ENCODE measurements at regions not wholly inside any gene's neighbourhood (a gene's known extent, or its start where the extent isn't known, plus 50 kb on each side); places are given as distances from the start of the nearest gene placed in this dataset.

DNA sequence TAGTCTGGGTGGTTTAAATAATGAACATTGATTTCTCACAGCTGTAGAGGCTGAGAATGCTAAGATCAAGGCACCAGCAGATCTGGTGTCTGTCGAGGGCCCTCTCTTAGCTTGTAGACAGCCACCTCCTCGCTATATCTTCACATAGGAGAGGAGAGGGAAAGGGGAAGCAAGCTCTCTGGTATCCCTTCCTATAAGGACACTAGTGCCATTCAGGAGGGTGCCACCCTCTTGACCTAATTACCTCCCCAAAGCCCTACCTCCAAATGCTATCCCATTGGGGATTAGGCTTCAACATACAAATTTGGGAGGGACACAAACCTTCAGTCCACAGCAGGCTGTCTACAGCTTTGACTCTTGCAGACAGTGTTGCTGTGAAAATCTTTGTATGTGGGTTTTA is 76.7 kb downstream of the BOLA3 start:
- H3K27ac ChIP-seq (ENCODE audit: low read depth in 1 of 3, low read length in 2 of 3), result no peak overlapping the region
- no peaks in the 10 kb centered on the region for H3K9me3 ChIP-seq (ENCODE audit: control insufficient read depth in 2 of 2, insufficient read depth in 1 of 2, low read depth in 1 of 2, low read length in 1 of 2)
- H3K27me3 ChIP-seq (ENCODE audit: control insufficient read depth in 3 of 3, insufficient read depth in 3 of 3, low read length in 3 of 3), result no peaks in the 10 kb centered on the region
- H3K36me3 ChIP-seq (ENCODE audit: control insufficient read depth in 3 of 3, insufficient read depth in 2 of 3, low read depth in 1 of 3, low read length in 3 of 3), result peaks cover 0 to 8% (median 4%) of the 10 kb centered on the region in 3 donors
- 92 to 95% (median 94%) methylated on average over 2 of the region's 2 CpGs for WGBS, 3 donors
- DNase-seq (no peak), FAIRE-seq (no peak)
- no peaks in the 10 kb centered on the region for H3K4me1 ChIP-seq (ENCODE audit: control insufficient read depth in 3 of 3, insufficient read depth in 2 of 3, low read depth in 1 of 3, low read length in 2 of 3)
- no peak overlapping the region for H3K4me3 ChIP-seq (ENCODE audit: low read depth in 1 of 3, low read length in 3 of 3)

DNA sequence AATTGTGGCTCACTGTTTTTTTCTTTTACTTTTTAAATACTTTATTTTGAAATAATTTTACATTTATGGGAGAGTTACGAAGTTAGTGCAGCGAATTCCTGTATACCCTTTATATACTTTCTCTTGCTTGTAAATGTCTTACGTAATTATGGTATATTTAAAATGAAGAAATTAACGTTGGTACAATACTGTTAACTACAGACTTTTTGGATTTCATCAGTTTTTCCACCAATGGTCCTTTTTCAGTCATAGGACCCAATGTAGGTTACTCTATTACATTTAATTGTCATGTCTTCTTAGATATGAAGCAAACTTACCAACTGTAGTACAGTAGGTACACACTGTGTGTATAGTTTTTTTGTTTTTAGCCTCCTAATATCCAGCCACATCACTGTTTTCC is 76.3 kb downstream of the BOLA3 start:
- H3K9me3 ChIP-seq (ENCODE audit: control insufficient read depth in 2 of 2, insufficient read depth in 1 of 2, low read depth in 1 of 2, low read length in 1 of 2), result no peaks in the 10 kb centered on the region
- peaks cover 0 to 8% (median 4%) of the 10 kb centered on the region in 3 donors for H3K36me3 ChIP-seq (ENCODE audit: control insufficient read depth in 3 of 3, insufficient read depth in 2 of 3, low read depth in 1 of 3, low read length in 3 of 3)
- FAIRE-seq (no peak), DNase-seq (no peak)
- no peak overlapping the region for H3K27ac ChIP-seq (ENCODE audit: low read depth in 1 of 3, low read length in 2 of 3)
- H3K4me3 ChIP-seq (ENCODE audit: low read depth in 1 of 3, low read length in 3 of 3), result no peak overlapping the region
- no peaks in the 10 kb centered on the region for H3K4me1 ChIP-seq (ENCODE audit: control insufficient read depth in 3 of 3, insufficient read depth in 2 of 3, low read depth in 1 of 3, low read length in 2 of 3)
- WGBS, 3 donors, result 87 to 96% (median 92%) methylated on average over 4 of the region's 4 CpGs
- H3K27me3 ChIP-seq (ENCODE audit: control insufficient read depth in 3 of 3, insufficient read depth in 3 of 3, low read length in 3 of 3), result no peaks in the 10 kb centered on the region

GRCh38 chr2:74072565-74072964 is 75.1 kb downstream of the BOLA3 start:
- Histone ChIP-seq H3K36me3 (ENCODE audit: control insufficient read depth in 3 of 3, insufficient read depth in 2 of 3, low read depth in 1 of 3, low read length in 3 of 3) (peaks cover 1 to 15% (median 5%) of the 10 kb centered on the region in 3 donors), H3K27me3 (ENCODE audit: control insufficient read depth in 3 of 3, insufficient read depth in 3 of 3, low read length in 3 of 3) (no peaks in the 10 kb centered on the region), H3K27ac (ENCODE audit: low read depth in 1 of 3, low read length in 2 of 3) (no peak overlapping the region), H3K9me3 (ENCODE audit: control insufficient read depth in 2 of 2, insufficient read depth in 1 of 2, low read depth in 1 of 2, low read length in 1 of 2) (no peaks in the 10 kb centered on the region), H3K4me3 (ENCODE audit: low read depth in 1 of 3, low read length in 3 of 3) (no peak overlapping the region), H3K4me1 (ENCODE audit: control insufficient read depth in 3 of 3, insufficient read depth in 2 of 3, low read depth in 1 of 3, low read length in 2 of 3) (no peaks in the 10 kb centered on the region)
- FAIRE-seq (no peak), DNase-seq (no peak)
- 33 to 60% (median 53%) methylated on average over 1 of the region's 1 CpG for WGBS, 3 donors

GRCh38 chr2:74074487-74074886 is 73.2 kb downstream of the BOLA3 start:
- DNase-seq (peak in 1 of 2 donors; percentile 20), FAIRE-seq (no peak)
- no peak overlapping the region for H3K4me3 ChIP-seq (ENCODE audit: low read depth in 1 of 3, low read length in 3 of 3)
- H3K36me3 ChIP-seq (ENCODE audit: control insufficient read depth in 3 of 3, insufficient read depth in 2 of 3, low read depth in 1 of 3, low read length in 3 of 3), result peaks cover 3 to 22% (median 5%) of the 10 kb centered on the region in 3 donors
- H3K9me3 ChIP-seq (ENCODE audit: control insufficient read depth in 2 of 2, insufficient read depth in 1 of 2, low read depth in 1 of 2, low read length in 1 of 2), result no peaks in the 10 kb centered on the region
- no peak overlapping the region for H3K27ac ChIP-seq (ENCODE audit: low read depth in 1 of 3, low read length in 2 of 3)
- H3K4me1 ChIP-seq (ENCODE audit: control insufficient read depth in 3 of 3, insufficient read depth in 2 of 3, low read depth in 1 of 3, low read length in 2 of 3), result no peaks in the 10 kb centered on the region
- WGBS, 3 donors, result 66 to 77% (median 75%) methylated on average over 4 of the region's 4 CpGs
- no peaks in the 10 kb centered on the region for H3K27me3 ChIP-seq (ENCODE audit: control insufficient read depth in 3 of 3, insufficient read depth in 3 of 3, low read length in 3 of 3)

GRCh38 chr2:74076074-74076470 is 71.6 kb downstream of the BOLA3 start:
- Histone ChIP-seq H3K27me3 (ENCODE audit: control insufficient read depth in 3 of 3, insufficient read depth in 3 of 3, low read length in 3 of 3) (no peaks in the 10 kb centered on the region), H3K4me3 (ENCODE audit: low read depth in 1 of 3, low read length in 3 of 3) (no peak overlapping the region), H3K4me1 (ENCODE audit: control insufficient read depth in 3 of 3, insufficient read depth in 2 of 3, low read depth in 1 of 3, low read length in 2 of 3) (no peaks in the 10 kb centered on the region), H3K36me3 (ENCODE audit: control insufficient read depth in 3 of 3, insufficient read depth in 2 of 3, low read depth in 1 of 3, low read length in 3 of 3) (peaks cover 3 to 33% (median 5%) of the 10 kb centered on the region in 3 donors), H3K9me3 (ENCODE audit: control insufficient read depth in 2 of 2, insufficient read depth in 1 of 2, low read depth in 1 of 2, low read length in 1 of 2) (no peaks in the 10 kb centered on the region), H3K27ac (ENCODE audit: low read depth in 1 of 3, low read length in 2 of 3) (no peak overlapping the region)
- no peak for FAIRE-seq
- 75 to 96% (median 88%) methylated on average over 1 of the region's 1 CpG for WGBS, 3 donors
- DNase-seq, result no peak

- Histone ChIP-seq H3K9me3 (ENCODE audit: control insufficient read depth in 2 of 2, insufficient read depth in 1 of 2, low read depth in 1 of 2, low read length in 1 of 2) (no peaks in the 10 kb centered on the region), H3K4me3 (ENCODE audit: low read depth in 1 of 3, low read length in 3 of 3) (no peak overlapping the region), H3K27ac (ENCODE audit: low read depth in 1 of 3, low read length in 2 of 3) (no peak overlapping the region), H3K27me3 (ENCODE audit: control insufficient read depth in 3 of 3, insufficient read depth in 3 of 3, low read length in 3 of 3) (no peaks in the 10 kb centered on the region), H3K36me3 (ENCODE audit: control insufficient read depth in 3 of 3, insufficient read depth in 2 of 3, low read depth in 1 of 3, low read length in 3 of 3) (peaks cover 3 to 45% (median 8%) of the 10 kb centered on the region in 3 donors), H3K4me1 (ENCODE audit: control insufficient read depth in 3 of 3, insufficient read depth in 2 of 3, low read depth in 1 of 3, low read length in 2 of 3) (no peaks in the 10 kb centered on the region)
- 79 to 93% (median 93%) methylated on average over 7 of the region's 7 CpGs for WGBS, 3 donors
- DNase-seq (no peak), FAIRE-seq (no peak)
These were observed 70.1 kb downstream of the BOLA3 start for GRCh38 chr2:74077636-74078035.

- Histone ChIP-seq H3K36me3 (ENCODE audit: control insufficient read depth in 3 of 3, insufficient read depth in 2 of 3, low read depth in 1 of 3, low read length in 3 of 3) (peaks cover 3 to 53% (median 12%) of the 10 kb centered on the region in 3 donors), H3K9me3 (ENCODE audit: control insufficient read depth in 2 of 2, insufficient read depth in 1 of 2, low read depth in 1 of 2, low read length in 1 of 2) (no peaks in the 10 kb centered on the region), H3K4me3 (ENCODE audit: low read depth in 1 of 3, low read length in 3 of 3) (no peak overlapping the region), H3K27me3 (ENCODE audit: control insufficient read depth in 3 of 3, insufficient read depth in 3 of 3, low read length in 3 of 3) (no peaks in the 10 kb centered on the region), H3K27ac (ENCODE audit: low read depth in 1 of 3, low read length in 2 of 3) (no peak overlapping the region), H3K4me1 (ENCODE audit: control insufficient read depth in 3 of 3, insufficient read depth in 2 of 3, low read depth in 1 of 3, low read length in 2 of 3) (no peaks in the 10 kb centered on the region)
- no peak for DNase-seq
- no peak for FAIRE-seq
These were observed 69.2 kb downstream of the BOLA3 start for GRCh38 chr2:74078466-74078865.

- Histone ChIP-seq H3K9me3 (ENCODE audit: control insufficient read depth in 2 of 2, insufficient read depth in 1 of 2, low read depth in 1 of 2, low read length in 1 of 2) (no peaks in the 10 kb centered on the region), H3K27ac (ENCODE audit: low read depth in 1 of 3, low read length in 2 of 3) (peak overlapping the region in 1 of 3 donors; percentile 56), H3K27me3 (ENCODE audit: control insufficient read depth in 3 of 3, insufficient read depth in 3 of 3, low read length in 3 of 3) (no peaks in the 10 kb centered on the region), H3K4me3 (ENCODE audit: low read depth in 1 of 3, low read length in 3 of 3) (no peak overlapping the region), H3K36me3 (ENCODE audit: control insufficient read depth in 3 of 3, insufficient read depth in 2 of 3, low read depth in 1 of 3, low read length in 3 of 3) (peaks cover 3 to 61% (median 10%) of the 10 kb centered on the region in 3 donors), H3K4me1 (ENCODE audit: control insufficient read depth in 3 of 3, insufficient read depth in 2 of 3, low read depth in 1 of 3, low read length in 2 of 3) (no peaks in the 10 kb centered on the region)
- DNase-seq (no peak), FAIRE-seq (no peak)
- 75 to 90% (median 85%) methylated on average over 8 of the region's 8 CpGs for WGBS, 3 donors
These were observed 68.0 kb downstream of the BOLA3 start for GRCh38 chr2:74079522-74080341.

DNA sequence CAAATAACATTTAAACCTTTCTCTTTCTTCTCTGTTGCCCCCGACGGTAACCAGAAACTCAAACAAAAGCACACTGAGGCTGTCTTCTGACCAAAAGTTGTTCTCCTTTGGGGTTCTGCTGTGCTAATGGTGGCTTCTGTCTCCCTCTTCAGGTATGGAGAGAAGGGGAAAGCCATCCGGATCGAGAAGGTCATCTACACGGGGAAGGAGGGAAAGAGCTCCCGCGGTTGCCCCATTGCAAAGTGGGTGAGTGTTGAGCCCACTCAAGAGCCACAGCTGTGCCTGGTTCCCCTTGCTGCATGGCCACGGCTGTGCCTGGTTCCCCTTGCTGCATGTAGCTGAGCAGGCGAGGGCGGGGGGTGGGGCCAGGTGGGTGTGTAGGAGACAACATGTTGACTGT is 67.4 kb downstream of the BOLA3 start:
- Histone ChIP-seq H3K27ac (ENCODE audit: low read depth in 1 of 3, low read length in 2 of 3) (peak overlapping the region in 1 of 3 donors; percentile 56), H3K36me3 (ENCODE audit: control insufficient read depth in 3 of 3, insufficient read depth in 2 of 3, low read depth in 1 of 3, low read length in 3 of 3) (peaks cover 3 to 64% (median 10%) of the 10 kb centered on the region in 3 donors), H3K4me3 (ENCODE audit: low read depth in 1 of 3, low read length in 3 of 3) (no peak overlapping the region), H3K4me1 (ENCODE audit: control insufficient read depth in 3 of 3, insufficient read depth in 2 of 3, low read depth in 1 of 3, low read length in 2 of 3) (no peaks in the 10 kb centered on the region), H3K9me3 (ENCODE audit: control insufficient read depth in 2 of 2, insufficient read depth in 1 of 2, low read depth in 1 of 2, low read length in 1 of 2) (no peaks in the 10 kb centered on the region), H3K27me3 (ENCODE audit: control insufficient read depth in 3 of 3, insufficient read depth in 3 of 3, low read length in 3 of 3) (no peaks in the 10 kb centered on the region)
- no peak for FAIRE-seq
- WGBS, 3 donors, result 73 to 81% (median 77%) methylated on average over 10 of the region's 10 CpGs
- DNase-seq, result peak; percentile 11

Measured in small intestine (tissue), 7 donors.